Fibroblast of the conjunctiva (primary cell): ENCODE measurements at regions not wholly inside any gene's neighbourhood (a gene's known extent, or its start where the extent isn't known, plus 50 kb on each side); places are given as distances from the start of the nearest gene placed in this dataset.

Source experiments
- DNase-seq: peaks from one replicate; pipeline ENCODE4 v3.0.0-alpha.2; 2010; ENCODE audit warnings: low read depth

DNA sequence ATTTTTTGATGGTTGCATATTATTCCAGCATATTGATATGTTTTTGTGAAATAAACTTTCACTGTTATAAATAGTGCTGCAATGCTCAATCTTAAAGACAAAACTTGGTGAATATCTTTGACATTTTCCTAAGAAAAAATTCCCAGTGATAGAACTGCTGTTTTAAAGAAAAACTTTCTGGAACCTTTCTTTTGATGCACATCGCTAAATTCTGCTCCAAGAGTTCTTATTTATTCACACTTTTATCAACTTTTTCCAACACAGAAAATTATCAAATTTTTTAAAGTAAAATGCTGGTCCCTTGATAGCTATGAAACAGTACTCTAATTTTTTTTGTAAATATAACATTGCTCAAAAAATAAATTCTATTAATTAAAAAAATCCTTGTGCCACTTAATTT, 196.6 kb downstream of the HS3ST3A1 start:
- DNase-seq, result no peak

DNA sequence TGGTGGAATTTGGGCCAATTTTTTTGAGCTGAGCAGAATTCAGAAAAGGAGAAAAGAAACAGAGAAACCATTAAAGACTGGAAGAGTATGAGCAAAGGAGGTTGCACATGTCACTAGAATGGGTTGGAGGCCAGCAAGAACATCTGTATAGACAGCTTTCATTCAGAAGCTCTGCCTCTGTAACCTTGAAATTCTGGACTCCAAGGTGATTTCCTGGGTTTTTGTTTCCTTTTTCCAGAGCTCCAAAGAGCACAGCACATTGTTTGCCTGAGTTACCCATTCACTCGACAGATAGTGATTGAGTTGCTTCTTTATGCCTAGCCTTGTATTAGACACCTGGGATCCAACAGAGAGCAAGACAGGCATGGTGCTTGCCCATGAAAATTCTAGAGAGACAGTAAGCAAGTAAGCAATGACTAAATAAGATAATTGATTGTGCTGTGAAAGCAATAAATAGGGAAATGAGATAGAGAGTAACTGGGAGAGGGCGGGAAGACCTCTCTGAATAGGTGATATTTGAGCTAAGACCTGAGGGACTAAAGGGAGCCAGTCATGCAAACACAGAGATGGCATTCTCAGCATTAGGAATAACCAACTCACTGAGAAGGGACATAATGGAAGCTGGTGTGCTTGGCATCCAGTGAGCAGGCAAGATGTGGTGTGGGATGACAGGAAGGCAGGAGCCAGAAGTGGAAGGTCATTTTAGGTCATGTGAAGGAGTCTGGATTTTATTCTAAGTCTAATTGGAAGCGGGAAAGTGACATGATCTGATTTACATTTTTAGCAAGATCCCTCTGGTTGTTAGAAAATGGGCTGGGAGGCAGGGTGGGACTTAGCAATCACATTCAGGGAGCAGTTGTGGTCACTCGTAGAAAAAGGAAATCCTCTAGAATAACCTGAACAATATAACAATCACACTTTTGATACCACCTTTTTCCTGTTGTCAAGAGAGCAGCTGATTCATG, 197.5 kb downstream of the HS3ST3A1 start:
- no peak for DNase-seq

DNA sequence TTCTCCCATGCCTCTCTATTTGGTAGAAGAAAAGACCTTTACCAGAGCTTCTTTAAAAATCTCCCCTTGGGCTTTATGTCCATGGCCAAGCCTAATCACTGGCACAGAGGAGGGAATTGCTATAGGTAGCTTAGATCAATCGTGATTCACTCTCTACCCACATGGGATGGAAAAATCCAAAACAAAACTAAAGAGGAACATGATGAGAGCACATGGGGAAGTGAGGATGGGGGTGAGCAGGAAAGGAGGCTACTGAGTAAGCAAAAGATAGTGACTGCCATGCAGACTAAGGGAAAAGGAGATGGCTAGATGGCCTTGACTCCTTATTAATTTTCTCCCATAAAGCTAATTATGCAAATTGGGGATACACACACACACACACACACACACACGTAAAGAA, 201.2 kb downstream of the HS3ST3A1 start:
- no peak for DNase-seq

DNA sequence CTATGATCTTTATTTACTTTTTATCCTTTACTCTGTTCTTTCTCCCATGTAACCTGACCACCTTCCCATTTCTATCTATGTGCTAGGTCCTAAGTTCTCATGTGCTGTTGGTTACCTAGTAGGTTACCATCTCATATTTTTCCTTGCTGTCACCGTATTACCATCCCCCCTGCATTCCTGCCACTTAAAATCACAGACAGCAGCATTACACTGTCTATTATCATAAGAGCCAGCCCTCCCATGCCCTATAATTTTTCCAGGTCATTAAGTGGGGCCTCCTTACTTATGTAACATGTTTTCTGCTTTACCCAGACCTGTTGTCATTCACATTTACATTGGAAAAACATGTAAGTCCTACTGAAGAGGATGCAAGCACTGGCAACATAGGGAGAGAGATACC, 202.9 kb downstream of the HS3ST3A1 start:
- DNase-seq, result no peak

DNA sequence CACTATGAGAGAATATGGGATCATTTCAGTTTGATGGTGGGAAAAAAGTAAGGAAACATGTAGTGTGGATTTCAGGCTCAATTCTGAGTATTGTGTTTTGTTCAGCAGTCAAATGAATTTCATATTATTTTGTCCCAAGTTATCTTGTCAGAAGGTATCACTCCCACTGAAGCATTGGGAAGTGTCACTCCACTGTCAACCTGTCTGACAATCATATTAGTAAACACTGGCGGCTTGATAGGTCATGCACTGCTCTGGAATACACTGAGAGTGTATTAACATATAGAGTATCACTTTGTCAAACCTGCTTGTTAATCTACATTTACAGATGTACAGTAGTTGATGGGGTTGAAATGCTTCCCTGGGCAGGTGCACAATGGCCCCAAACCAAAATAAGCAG, 203.6 kb downstream of the HS3ST3A1 start:
- no peak for DNase-seq

DNA sequence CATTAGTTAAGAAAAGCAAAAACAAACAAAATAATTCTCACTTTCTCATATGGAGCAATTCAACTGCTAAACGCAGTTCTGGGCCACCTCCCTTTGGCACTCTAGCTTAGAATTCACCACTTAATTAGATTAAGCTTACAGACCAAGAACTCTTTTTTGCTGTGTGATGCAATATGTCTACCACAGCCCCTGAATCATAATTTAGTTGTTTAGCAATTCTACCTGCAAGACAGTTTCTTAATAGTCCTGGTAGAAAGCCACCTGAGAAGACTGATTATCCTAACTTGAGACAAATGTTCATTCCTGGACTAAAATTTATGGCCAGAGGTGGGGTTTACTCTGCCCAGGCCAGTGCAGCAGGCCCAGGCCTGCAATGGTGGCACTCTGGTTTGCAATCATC, 205.9 kb downstream of the HS3ST3A1 start:
- peak; percentile 60 for DNase-seq

DNA sequence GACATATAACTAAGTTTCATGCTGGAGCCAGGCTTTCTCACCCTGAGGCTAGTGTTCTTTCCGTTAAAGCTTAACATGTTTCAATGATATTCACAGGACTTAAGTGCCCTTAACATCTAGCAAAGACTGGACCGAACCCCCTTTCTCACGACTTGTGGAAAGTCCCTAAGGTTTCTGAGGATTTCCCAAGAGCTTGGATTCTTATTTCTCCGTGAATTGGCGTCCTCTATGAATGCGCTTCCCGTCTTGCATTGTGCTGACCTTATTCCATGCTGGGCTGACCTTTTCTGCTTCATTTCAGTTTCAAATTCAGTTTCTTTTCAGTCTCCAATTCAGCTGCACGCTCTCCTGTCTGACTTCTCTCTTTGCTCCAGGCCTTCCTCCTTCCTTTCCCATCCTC, 206.4 kb downstream of the HS3ST3A1 start:
- peak; percentile 35 for DNase-seq

DNA sequence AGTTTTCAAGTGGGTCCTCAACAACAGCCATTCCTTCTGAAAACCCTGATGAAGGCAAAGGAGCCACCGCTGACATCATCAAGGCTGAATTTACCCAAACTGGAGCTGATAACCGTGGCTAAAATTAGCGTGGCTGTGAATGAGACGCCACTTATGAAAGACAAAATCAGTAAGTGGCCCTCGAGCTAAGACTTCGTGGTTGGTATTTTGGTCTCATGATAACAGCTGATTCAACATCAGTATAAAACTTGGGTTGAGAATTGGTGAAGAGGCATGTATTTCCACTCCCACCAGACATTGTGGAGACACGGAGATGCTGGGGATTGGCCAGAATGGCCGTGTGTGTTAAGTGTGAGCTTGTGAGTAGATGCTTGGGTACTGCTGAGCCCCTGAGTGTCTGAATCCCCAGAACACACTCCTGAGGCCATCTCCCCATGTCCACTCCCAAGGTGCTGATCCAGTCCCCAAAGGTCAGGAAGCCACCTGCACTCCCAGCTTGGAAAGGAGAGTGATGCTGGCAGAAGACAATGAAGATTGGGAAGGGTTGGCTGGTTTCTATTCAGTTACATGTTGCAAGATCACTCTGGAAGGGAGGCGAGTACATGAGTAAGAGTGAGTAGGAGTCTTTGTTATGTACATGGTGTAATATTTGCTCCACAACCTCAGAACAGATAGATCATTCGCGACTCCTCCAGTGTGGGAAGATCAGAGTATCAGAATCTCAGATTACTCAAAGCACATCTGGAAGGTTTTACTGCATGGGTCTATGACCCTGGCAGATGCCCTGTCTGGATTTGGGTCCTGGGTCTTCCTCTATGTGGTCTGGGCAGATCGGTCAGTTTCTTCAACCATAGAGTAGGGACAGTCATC, 207.7 kb downstream of the HS3ST3A1 start:
- peak; percentile 66 for DNase-seq

DNA sequence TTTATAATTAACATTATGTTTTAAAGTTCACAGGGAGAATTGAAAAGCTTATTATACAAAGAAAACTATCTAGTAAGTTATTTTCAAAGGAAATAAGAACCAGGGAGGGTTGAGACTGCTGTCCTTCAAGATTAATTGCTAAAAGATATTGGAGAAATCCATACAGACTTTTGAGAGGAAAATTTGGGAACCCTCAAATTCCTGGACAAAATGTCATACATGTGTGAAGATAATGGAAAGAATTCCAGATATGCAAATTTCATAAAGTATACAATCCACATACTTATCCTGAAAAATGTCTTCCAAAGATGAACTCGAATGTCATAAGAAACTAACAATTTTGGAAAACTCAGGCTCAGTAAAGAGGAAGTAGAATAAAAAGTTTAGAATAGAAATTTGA, 213.8 kb downstream of the HS3ST3A1 start:
- DNase-seq, result no peak

DNA sequence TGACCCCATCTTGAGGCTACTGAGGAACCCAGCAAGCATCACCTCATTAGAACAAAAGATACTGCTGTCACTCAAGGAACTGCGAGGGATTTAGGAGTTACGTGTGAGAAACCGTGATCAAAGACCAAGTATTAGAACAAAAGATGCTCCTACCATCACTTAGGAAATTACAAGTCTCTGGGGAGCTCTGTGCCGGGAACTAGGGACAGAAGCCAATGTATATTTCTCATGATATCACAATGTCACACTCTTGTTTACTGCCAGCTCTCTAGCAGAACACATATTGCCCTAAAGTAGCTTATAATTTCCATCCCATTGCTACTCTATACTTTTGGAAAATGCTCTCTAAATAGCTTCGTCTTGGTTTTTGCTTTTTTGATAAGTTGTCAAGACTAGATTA, 214.5 kb downstream of the HS3ST3A1 start:
- no peak for DNase-seq

DNA sequence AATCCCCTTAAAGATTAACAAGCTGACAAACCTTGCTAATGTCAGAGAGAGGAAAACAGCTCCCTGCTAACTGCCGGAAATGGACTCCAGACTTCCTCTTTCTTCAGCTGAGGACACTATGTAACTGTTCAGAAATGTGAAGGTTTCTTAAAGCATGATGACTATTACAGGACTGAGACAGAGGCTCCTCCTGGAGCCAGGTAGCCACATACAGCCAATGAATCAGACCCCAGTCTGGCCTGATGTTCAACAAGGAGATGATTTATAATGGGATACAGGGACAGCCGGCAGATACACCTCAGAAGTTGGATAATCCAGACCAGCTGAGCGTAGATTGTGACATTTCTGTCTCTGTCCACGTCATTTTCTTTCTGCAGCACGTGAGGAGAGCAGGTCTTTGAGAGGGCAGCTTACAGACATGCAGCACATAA, 216.2 kb downstream of the HS3ST3A1 start:
- DNase-seq, result no peak

DNA sequence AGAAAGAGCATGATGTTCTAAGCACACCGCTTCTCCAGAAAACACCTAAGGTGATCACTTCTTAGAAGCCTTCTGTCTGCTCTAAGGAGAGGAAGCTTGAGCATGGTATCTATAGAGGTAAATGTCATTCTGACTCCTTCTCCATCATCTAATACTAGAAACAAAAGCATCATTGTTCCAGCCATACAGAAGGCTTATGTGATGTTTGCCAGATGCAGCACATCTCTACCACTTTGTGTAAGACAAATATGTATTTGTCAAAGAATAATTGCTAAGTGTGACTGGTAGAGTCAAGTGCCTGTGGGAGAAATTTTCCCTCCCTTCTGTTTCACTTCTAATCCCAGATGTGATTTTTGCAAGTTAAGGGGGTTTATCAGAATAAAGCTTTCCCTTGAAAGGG, 217.1 kb downstream of the HS3ST3A1 start:
- no peak for DNase-seq

DNA sequence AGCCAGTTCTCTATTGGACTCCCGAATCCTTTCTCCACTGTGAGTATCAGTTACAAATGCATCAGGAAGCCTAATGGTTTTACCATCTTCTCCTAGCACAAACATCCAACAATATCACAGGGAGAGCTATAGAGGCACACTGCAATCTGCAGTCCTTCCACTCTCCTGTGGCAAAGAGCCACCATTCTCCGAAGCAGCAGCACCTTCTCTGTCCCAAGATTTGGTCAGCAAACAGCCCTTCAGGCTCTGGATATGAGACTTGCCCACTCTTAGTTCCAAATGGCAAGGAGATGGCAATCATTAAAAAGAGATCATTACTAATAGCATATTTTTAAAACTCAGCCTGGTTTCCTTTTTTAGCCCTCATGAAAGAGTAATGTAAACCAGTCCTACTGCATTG, 223.4 kb downstream of the HS3ST3A1 start:
- no peak for DNase-seq

DNA sequence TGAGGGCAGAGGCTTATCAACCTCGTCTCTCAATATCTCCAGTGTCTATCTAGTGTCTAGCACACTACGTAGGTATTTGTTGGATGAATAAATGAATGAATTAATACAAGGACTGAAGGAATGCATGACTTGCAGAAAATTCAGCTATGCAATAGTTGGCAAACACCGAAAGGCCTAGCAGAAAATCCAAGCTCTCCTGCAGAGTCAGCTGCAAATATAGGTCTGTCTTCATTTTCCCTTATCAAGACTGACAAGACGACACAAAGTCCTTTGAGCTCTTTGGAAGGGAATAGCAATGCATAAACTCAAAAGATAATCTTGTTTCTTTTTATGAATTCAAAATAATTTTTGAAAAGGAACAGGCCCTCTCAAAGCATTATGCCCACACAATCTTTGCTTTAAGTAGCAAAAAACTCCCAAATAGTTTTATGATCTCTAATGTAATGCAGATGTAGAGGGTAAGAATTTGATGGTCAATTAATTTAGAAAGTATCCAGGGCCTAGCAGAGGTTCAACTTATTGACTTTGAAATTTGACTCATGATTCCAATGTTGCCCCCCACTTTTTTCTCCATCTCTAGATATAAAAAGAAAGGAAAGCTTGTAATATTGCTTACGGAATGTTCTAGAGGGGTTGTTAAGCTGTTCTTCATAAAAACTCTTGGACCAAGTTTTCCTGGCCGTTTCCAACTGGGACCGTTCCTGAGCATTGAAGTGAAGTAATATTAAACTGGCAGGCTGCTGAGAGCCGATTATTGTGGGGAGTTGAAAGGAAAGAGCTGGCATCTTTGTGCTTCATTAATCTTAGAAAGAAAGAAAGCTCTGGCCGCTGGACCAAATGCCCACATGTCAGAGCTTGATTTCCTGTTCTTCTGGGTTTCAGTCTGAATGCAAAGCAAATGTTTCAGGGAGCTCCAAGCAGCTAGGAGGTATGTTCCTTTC, 227.3 kb downstream of the HS3ST3A1 start:
- DNase-seq, result no peak

DNA sequence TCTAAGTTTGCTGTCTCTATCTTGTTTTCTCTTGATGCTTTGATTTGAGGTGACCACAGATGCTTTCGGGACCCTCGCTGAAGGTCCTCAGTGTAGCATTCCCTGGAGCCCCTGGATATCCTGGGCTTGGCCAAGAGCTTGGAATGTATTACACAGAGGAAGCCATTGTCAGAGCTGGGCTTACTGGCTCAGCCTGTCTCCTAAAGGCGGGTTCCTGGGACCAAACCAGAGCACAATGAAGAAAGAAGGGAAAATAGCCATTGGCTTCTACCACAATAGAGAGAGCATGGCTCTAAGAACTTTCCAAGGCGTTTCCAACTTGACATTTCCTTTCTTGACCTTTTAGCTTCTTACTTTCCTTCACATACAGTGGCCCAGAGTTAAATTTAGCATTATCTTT, 229.3 kb downstream of the HS3ST3A1 start:
- DNase-seq, result no peak

DNA sequence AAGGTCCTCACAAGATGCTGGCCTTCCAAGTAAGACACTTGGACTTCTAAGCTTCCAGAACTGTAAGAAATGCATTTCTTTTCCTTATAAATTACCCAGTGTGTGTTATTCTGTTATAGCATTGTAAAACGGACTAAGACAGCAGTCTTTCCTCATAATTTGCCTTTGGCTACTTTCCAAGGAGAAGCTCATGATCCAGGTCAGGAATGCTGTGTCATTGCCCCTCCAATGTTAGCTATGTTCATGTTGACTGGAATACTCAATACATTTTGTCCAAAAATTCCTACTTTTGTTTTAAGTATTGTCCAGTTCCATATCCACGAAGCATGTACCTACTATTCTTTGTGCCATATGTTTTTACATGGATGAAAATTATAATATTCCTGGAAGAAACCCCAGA, 234.6 kb downstream of the HS3ST3A1 start:
- no peak for DNase-seq

DNA sequence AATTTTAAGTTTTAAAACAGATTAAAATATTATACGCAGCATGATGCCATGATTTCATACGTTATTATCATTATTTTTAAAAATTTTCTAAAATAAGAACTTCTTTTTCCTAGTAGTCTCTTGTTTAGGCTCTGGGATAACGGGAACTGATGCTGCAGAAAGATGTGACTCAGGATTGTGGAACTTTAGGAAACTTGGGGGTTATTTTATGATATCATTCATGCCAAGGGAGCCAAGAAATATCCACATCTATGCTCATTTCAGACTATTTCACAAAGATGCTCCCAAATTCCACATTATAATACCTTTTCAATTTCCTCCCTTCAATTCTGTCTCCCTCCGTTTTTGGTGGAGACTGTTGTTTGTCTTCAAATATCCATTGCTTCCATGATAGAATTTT, 236.4 kb downstream of the HS3ST3A1 start:
- DNase-seq, result no peak

DNA sequence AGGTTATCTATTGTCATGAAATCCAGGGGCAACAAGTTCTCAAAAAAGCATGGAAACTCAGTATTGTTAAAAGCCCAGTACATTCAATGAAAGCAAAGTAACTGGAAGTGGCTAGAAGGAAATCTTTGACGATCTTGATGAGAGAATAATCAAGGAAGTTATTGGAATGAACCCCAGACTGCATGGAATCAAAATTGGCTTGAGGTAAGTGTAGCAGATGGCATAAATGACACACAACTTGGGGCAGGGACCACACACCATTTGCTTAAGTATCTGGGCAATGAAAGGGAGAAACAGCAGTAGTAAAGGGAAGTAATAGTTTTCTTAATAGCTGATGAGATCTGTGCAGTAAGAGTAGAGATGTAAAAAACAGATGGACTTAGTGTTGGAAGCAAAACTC, 238.0 kb downstream of the HS3ST3A1 start:
- DNase-seq, result no peak

DNA sequence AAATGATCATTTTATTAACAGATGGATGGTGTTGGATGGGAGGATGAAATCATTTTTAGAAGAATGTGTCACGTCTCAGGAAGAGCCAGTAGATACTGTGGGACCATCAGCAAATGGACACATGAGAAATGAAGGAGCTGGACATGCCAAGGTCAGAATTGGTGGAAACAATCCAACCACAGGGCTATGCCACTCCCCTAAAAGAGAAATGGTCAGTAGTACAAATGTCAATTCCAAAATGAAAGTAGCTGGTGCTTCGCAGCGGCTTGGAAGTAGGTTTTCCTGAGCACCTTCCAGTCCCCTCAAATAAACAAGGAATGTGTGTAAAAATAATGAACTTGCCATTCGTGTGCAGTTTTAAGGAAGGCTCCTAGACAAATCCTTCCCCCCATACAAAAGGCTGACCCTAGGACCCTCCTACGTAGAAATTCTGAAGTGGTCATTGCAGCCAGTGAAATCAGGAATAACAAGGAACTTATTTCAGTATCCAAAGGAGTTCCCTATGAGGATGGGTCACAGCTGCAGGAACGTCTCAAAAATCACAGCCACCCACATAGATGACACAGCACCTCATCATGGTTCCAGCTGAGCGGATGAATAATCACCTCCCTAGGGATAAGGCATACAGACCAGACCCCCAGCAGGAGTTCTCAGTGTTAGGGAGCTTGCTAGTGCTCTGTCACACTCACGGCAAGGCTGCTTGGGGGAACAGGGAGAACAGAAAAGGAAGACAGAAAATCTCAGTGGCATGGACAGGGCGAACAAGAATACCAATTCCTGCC, 239.2 kb downstream of the HS3ST3A1 start:
- no peak for DNase-seq

DNA sequence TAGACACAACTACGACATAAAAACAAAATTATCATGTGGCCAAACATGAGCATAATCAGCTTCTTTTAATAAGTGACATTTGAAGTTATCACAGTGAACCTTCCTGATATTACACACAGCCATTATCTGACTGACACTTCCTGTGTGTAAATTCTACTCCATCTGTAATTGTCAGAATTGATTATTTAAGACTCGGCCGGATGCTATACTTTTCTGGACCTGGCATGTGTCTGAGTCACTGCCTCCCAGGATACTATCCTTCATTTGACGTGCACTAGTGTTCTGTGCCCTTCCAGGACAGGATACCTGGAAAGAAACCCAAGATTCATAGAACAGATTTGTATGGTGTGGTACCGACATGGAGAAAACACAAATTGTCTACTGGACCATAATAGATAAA, 242.0 kb downstream of the HS3ST3A1 start:
- DNase-seq, result no peak

DNA sequence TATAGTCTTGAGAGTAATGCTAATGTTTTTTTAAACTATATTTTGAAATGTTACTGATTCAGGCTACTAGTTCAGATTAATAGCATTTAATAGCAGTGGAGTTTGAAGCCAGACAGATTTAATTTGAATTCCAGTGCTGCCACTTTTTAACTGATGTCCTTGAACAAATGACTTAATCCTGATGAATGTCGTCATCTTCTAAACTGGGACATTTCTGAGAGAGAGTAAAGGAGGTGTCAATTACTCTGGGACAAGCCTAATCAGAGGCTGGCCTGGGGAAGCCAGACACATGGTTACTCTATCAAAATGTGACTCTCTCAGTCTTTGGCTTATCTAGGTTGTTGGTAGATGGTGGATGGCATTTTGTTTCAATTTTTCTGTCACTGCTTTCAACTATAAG, 246.7 kb downstream of the HS3ST3A1 start:
- no peak for DNase-seq
